GM23338 (cell line): ENCODE measurements at regions not wholly inside any gene's neighbourhood (a gene's known extent, or its start where the extent isn't known, plus 50 kb on each side); places are given as distances from the start of the nearest gene placed in this dataset.

Experiments
- ATAC-seq: fragments of 200-7000 bp; cut with Tn5 transposase; 3 replicates; pipeline ENCODE4 v1.9.1; 2020
- DNase-seq: peaks from one replicate; pipeline ENCODE4 v3.0.0-alpha.2; 2015; ENCODE audit warnings: low spot score
- H2AFZ ChIP-seq: fragments of 200-600 bp; sonication (generic); 2 replicates; pipeline ENCODE4 v1.8.0; 2016; ENCODE audit warnings: antibody characterized with exemption, mild to moderate bottlenecking, moderate library complexity
- H3F3A ChIP-seq: fragments of 200-600 bp; sonication (generic); replicated peaks from 2 replicates; pipeline ENCODE4 v1.8.0; 2017; ENCODE audit warnings: antibody characterized with exemption, mixed run types, low read depth
- H3K27ac ChIP-seq: fragments of 200-600 bp; sonication (generic); 2 replicates; pipeline ENCODE4 v1.6.1; 2016; ENCODE audit warnings: low read depth
- H3K27me3 ChIP-seq: fragments of 200-600 bp; sonication (generic); 2 replicates; pipeline ENCODE4 v1.8.0; 2016; ENCODE audit warnings: mild to moderate bottlenecking, mixed run types, moderate library complexity; ENCODE audit not compliant: insufficient read depth
- H3K36me3 ChIP-seq: fragments of 200-600 bp; sonication (generic); 2 replicates; pipeline ENCODE4 v1.8.0; 2016; ENCODE audit warnings: mild to moderate bottlenecking; ENCODE audit not compliant: insufficient read depth
- H3K4me1 ChIP-seq: fragments of 200-600 bp; sonication (generic); 2 replicates; pipeline ENCODE4 v1.8.0; 2016; ENCODE audit warnings: mild to moderate bottlenecking, moderate library complexity; ENCODE audit not compliant: insufficient read depth
- H3K4me2 ChIP-seq: fragments of 200-600 bp; sonication (generic); 2 replicates; pipeline ENCODE4 v1.7.1; 2017; ENCODE audit warnings: mixed run types
- H3K4me3 ChIP-seq: fragments of 200-600 bp; sonication (generic); 2 replicates; pipeline ENCODE4 v1.6.1; 2016; ENCODE audit warnings: mixed run types
- H3K79me2 ChIP-seq: fragments of 200-600 bp; sonication (generic); replicated peaks from 2 replicates; pipeline ENCODE4 v1.8.0; 2017; ENCODE audit warnings: mild to moderate bottlenecking; ENCODE audit not compliant: insufficient read depth
- H3K9me2 ChIP-seq: fragments of 200-600 bp; sonication (generic); 2 replicates; pipeline ENCODE4 v1.8.0; 2017; ENCODE audit not compliant: insufficient read depth
- H4K20me1 ChIP-seq: fragments of 200-600 bp; sonication (generic); replicated peaks from 2 replicates; pipeline ENCODE4 v1.8.0; 2017; ENCODE audit warnings: mild to moderate bottlenecking; ENCODE audit not compliant: insufficient read depth
- H3K27ac Mint-ChIP-seq: 2 replicates; pipeline ENCODE4 v1.8.0; 2020; ENCODE audit warnings: inconsistent platforms, mild to moderate bottlenecking, moderate library complexity, mixed read lengths
- H3K27me3 Mint-ChIP-seq: 3 replicates; pipeline ENCODE4 v1.8.0; 2022; ENCODE audit warnings: low read depth, mild to moderate bottlenecking, moderate library complexity, mixed read lengths, inconsistent platforms; ENCODE audit not compliant: insufficient read depth, poor library complexity
- H3K36me3 Mint-ChIP-seq: 3 replicates; pipeline ENCODE4 v1.8.0; 2021; ENCODE audit warnings: low read depth, mild to moderate bottlenecking, inconsistent platforms, moderate library complexity, mixed read lengths
- H3K4me1 Mint-ChIP-seq: 3 replicates; pipeline ENCODE4 v1.8.0; 2020; ENCODE audit warnings: mild to moderate bottlenecking, inconsistent platforms, mixed read lengths
- H3K4me3 Mint-ChIP-seq: 3 replicates; pipeline ENCODE4 v1.8.0; 2021; ENCODE audit warnings: moderate library complexity, mild to moderate bottlenecking, inconsistent platforms, mixed read lengths
- H3K9me3 Mint-ChIP-seq: 3 replicates; pipeline ENCODE4 v1.8.0; 2020; ENCODE audit warnings: moderate library complexity, mild to moderate bottlenecking, inconsistent platforms, mixed read lengths
- CREB1 ChIP-seq: fragments of 250-450 bp; sonication (Bioruptor Pico); IDR thresholded peaks from 2 replicates; pipeline ENCODE4 v1.5.0; 2020; ENCODE audit warnings: low read depth, mild to moderate bottlenecking, moderate library complexity
- JUNB ChIP-seq: IDR thresholded peaks from one replicate; pipeline ENCODE4 v1.6.1; 2016; ENCODE audit warnings: antibody characterized with exemption; ENCODE audit not compliant: unreplicated experiment
- NANOG ChIP-seq: IDR thresholded peaks from 2 replicates; pipeline ENCODE4 v1.6.1; 2016; ENCODE audit warnings: antibody characterized with exemption, borderline replicate concordance
- POLR2AphosphoS5 ChIP-seq: IDR thresholded peaks from 2 replicates; pipeline ENCODE4 v1.6.1; 2016; ENCODE audit warnings: antibody characterized with exemption, low read depth
- REST ChIP-seq: IDR thresholded peaks from one replicate; pipeline ENCODE4 v1.6.1; 2018; ENCODE audit warnings: antibody characterized with exemption; ENCODE audit not compliant: unreplicated experiment
- ZNF114 ChIP-seq: fragments of 250-450 bp; sonication (Bioruptor Pico); IDR thresholded peaks from 2 replicates; pipeline ENCODE4 v1.5.0; 2020; ENCODE audit warnings: mild to moderate bottlenecking, moderate library complexity
- ZNF331 ChIP-seq: fragments of 250-450 bp; sonication (Bioruptor Pico); IDR thresholded peaks from 2 replicates; pipeline ENCODE4 v1.5.0; 2020; ENCODE audit warnings: low read depth, mild to moderate bottlenecking, moderate library complexity
- TF ChIP-seq, protein P1 (sequence below): fragments of 250-450 bp; sonication (Bioruptor Pico); IDR thresholded peaks from 2 replicates; pipeline ENCODE4 v1.5.0; 2020; ENCODE audit warnings: mild to moderate bottlenecking, moderate library complexity
- TF ChIP-seq, protein P2 (sequence below): IDR thresholded peaks from 2 replicates; pipeline ENCODE4 v1.6.1; 2016; ENCODE audit warnings: antibody characterized with exemption

- no peaks in the 10 kb centered on the region for H3F3A ChIP-seq
- H3K79me2 ChIP-seq = no peaks in the 10 kb centered on the region
- no peak overlapping the region for H2AFZ ChIP-seq
- Mint-ChIP-seq H3K27me3 (no peaks in the 10 kb centered on the region), H3K4me3 (no peak overlapping the region), H3K9me3 (no peaks in the 10 kb centered on the region), H3K36me3 (no peaks in the 10 kb centered on the region), H3K27ac (no peak overlapping the region), H3K4me1 (0 out of 3 replicates have a peak, but pooled peaks cover 3% of the 10 kb centered on the region)
- no peaks in the 10 kb centered on the region for H3K27me3 ChIP-seq
- TF ChIP-seq JUNB = no peak
- TF ChIP-seq CREB1 (CRISPR knock-in tag) = no peak
- TF ChIP-seq, protein P1, sequence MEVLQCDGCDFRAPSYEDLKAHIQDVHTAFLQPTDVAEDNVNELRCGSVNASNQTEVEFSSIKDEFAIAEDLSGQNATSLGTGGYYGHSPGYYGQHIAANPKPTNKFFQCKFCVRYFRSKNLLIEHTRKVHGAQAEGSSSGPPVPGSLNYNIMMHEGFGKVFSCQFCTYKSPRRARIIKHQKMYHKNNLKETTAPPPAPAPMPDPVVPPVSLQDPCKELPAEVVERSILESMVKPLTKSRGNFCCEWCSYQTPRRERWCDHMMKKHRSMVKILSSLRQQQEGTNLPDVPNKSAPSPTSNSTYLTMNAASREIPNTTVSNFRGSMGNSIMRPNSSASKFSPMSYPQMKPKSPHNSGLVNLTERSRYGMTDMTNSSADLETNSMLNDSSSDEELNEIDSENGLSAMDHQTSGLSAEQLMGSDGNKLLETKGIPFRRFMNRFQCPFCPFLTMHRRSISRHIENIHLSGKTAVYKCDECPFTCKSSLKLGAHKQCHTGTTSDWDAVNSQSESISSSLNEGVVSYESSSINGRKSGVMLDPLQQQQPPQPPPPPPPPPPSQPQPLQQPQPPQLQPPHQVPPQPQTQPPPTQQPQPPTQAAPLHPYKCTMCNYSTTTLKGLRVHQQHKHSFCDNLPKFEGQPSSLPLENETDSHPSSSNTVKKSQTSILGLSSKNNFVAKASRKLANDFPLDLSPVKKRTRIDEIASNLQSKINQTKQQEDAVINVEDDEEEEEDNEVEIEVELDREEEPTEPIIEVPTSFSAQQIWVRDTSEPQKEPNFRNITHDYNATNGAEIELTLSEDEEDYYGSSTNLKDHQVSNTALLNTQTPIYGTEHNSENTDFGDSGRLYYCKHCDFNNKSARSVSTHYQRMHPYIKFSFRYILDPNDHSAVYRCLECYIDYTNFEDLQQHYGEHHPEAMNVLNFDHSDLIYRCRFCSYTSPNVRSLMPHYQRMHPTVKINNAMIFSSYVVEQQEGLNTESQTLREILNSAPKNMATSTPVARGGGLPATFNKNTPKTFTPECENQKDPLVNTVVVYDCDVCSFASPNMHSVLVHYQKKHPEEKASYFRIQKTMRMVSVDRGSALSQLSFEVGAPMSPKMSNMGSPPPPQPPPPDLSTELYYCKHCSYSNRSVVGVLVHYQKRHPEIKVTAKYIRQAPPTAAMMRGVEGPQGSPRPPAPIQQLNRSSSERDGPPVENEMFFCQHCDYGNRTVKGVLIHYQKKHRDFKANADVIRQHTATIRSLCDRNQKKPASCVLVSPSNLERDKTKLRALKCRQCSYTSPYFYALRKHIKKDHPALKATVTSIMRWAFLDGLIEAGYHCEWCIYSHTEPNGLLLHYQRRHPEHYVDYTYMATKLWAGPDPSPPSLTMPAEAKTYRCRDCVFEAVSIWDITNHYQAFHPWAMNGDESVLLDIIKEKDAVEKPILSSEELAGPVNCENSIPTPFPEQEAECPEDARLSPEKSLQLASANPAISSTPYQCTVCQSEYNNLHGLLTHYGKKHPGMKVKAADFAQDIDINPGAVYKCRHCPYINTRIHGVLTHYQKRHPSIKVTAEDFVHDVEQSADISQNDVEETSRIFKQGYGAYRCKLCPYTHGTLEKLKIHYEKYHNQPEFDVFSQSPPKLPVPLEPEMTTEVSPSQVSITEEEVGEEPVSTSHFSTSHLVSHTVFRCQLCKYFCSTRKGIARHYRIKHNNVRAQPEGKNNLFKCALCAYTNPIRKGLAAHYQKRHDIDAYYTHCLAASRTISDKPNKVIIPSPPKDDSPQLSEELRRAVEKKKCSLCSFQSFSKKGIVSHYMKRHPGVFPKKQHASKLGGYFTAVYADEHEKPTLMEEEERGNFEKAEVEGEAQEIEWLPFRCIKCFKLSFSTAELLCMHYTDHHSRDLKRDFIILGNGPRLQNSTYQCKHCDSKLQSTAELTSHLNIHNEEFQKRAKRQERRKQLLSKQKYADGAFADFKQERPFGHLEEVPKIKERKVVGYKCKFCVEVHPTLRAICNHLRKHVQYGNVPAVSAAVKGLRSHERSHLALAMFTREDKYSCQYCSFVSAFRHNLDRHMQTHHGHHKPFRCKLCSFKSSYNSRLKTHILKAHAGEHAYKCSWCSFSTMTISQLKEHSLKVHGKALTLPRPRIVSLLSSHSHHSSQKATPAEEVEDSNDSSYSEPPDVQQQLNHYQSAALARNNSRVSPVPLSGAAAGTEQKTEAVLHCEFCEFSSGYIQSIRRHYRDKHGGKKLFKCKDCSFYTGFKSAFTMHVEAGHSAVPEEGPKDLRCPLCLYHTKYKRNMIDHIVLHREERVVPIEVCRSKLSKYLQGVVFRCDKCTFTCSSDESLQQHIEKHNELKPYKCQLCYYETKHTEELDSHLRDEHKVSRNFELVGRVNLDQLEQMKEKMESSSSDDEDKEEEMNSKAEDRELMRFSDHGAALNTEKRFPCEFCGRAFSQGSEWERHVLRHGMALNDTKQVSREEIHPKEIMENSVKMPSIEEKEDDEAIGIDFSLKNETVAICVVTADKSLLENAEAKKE (CRISPR knock-in tag) = no peak
- no peak for TF ChIP-seq REST
- TF ChIP-seq NANOG = no peak
- TF ChIP-seq POLR2AphosphoS5 = no peak
- TF ChIP-seq, protein P2, sequence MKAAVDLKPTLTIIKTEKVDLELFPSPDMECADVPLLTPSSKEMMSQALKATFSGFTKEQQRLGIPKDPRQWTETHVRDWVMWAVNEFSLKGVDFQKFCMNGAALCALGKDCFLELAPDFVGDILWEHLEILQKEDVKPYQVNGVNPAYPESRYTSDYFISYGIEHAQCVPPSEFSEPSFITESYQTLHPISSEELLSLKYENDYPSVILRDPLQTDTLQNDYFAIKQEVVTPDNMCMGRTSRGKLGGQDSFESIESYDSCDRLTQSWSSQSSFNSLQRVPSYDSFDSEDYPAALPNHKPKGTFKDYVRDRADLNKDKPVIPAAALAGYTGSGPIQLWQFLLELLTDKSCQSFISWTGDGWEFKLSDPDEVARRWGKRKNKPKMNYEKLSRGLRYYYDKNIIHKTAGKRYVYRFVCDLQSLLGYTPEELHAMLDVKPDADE = no peak
- TF ChIP-seq ZNF331 (CRISPR knock-in tag) = no peak
- TF ChIP-seq ZNF114 = no peak
- DNase-seq = no peak
- ATAC-seq = no peak
- H3K4me2 ChIP-seq = no peak overlapping the region
- H3K4me3 ChIP-seq = no peak overlapping the region
- H3K36me3 ChIP-seq = no peaks in the 10 kb centered on the region
- no peak overlapping the region for H3K27ac ChIP-seq
- no peaks in the 10 kb centered on the region for H4K20me1 ChIP-seq
- no peaks in the 10 kb centered on the region for H3K9me2 ChIP-seq
- H3K4me1 ChIP-seq = no peaks in the 10 kb centered on the region
Measured at GRCh38 chr5:105619725-105620124, 2051.0 kb downstream of the EFNA5 start.
